Fibroblast of skin of right biceps (primary cell): ENCODE measurements at regions not wholly inside any gene's neighbourhood (a gene's known extent, or its start where the extent isn't known, plus 50 kb on each side); places are given as distances from the start of the nearest gene placed in this dataset.
A peak's percentile ranks its signal among the peaks of the same experiment; 100 is the strongest.
"Not testable (repeated sequence)": the region's sequence is repeated elsewhere in the genome, so short reads cannot be mapped to it uniquely, and the experiment has no call there.

Experiments
- DNase-seq: peaks from one replicate; pipeline ENCODE4 v3.0.0-alpha.2; 2013

DNA sequence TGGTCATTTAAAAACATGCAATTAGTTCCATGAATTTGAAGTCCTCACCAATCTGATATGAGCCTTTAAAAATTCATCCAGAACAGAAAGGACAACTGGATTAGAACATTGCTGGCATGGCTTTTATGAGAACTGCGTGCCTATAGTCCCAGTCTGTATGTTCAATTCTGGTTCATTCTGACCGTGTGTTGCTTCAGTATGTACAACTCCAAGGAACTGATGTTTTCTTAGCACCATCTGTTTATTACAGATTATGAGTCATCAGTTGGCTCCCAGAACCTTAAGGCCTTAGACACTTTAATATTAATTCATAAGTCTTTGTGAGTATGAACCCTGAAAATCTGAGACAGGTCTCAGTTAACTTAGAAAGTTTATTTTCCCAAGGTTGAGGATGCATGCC, 115.0 kb downstream of the CEP44 start:
- peak; percentile 61 for DNase-seq

DNA sequence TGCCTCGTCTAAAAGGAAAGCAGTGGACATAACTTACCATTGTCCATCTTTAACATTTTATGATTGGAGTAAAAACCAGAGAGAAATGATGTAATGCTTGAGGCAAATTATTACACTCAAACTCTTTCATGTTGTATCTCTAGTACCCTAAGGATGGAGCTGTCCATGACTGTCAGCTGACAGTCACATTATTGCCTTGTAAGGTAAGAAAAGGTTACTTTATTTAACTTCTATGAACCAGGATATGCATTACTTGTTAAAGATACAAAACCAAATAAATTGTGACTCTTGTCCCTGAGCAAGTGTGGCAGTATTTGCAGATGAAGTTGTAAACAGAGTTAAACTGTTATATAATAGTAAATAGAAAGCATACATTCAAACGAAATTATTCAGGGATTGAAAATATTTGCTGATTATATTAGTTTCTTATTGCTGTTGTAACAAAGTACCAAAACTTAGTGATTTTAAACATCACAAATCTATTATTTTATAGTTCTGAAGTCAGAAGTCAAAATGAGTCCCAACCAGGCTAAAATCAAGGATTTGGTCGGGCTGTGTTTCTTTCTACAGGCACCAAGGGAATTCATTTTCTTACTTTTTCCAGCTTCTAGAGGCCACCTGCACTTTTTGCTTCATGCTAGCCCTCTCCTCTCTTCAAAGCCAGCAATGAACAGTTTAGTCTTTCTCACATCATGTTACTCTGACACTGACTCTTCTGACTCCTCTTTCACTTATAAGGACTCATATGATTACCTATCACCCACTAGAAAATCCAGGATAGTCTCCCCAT, 113.8 kb downstream of the CEP44 start:
- no peak for DNase-seq

- no peak for DNase-seq
These were observed 112.9 kb downstream of the CEP44 start for GRCh38 chr4:174396599-174397110.

GRCh38 chr4:174394915-174395314, 111.2 kb downstream of the CEP44 start:
- DNase-seq = peak; percentile 66

DNA sequence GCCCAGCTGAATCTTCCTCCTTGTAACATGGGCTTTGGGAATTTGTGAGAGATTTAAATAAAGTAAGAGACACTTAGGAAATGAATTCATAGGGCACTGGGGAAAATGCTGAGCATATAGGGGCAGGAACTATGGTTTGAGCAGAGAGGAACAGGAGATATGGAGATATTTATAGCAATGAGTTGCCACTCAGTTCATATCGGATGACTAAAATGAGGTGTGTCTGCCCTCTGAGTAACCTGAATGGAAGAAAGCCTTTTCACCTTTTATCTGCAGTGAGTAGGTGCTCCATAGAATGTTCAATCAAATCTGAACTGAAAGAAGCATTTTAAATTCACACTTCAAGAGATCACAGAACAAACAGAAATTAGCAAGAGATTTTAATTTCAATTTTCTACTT, 105.7 kb downstream of the CEP44 start:
- DNase-seq = no peak

DNA sequence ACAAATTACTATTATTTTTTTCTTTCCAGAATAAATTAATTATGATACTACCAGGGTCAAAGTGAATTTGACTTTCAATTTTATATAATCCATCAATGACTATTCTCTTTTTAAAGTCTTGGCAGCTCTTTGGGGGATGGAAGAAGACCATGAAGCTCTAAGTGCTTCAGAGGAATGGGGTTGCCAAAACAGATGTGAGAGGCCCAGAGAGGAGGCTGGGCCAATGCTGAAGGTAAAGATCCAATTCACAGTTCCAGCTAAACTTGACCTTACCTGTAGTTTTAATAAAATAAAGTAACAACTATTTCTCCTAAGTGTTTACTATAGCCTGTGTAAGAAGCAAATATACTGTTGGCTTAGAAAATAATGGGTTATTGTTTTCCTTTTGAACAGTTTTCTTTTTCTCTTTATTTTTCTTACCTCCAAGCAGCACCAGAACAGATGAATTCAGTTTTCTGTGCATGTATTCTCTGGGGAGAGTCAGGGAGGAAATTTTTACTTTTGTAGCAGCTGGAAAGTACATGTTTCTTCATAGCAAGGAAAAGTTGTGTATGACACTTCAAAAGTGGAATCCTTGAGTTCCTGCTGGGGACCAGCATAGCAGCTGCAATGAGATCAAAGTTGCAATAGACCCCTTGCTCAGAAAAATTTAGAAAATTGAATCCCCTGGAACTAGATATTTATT, 104.9 kb downstream of the CEP44 start:
- no peak for DNase-seq

DNA sequence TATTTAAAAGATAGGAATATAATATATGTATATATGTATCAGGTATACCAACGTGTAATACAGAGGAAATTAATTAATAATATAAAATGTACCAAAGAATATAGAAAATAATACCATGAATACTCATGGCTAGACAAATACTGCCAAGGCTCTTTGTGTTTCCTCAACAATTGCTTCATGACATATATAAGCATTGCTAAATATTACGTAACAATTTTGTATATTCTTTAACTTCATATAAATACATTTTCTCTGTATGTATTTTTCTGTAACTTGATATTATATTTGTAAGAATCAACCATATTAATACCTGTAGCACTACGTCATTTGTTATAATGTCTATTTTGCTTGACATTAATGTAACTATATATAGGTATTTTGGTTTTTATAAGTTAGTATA, 104.0 kb downstream of the CEP44 start:
- DNase-seq = no peak

DNA sequence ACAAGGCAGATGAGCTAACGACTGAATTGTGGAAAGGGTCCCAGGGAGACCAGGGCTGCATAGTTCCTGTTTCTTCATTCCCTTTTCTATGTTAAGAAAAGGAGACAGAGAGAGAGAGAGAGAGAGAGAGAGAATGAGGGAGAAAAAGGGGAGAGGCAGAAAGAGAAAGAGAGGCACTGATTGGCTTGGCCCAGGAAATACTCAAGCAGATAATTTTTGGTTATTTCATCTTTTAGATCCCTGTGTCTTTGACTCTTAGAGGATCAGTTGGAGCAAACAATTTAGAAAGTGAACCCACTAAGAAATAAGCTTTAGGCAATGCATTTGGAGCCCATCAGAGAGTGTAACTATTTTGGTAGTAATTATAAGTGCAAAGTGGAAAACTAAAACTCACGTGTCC, 103.4 kb downstream of the CEP44 start:
- DNase-seq = no peak

GRCh38 chr4:174383783-174384182, 100.1 kb downstream of the CEP44 start:
- no peak for DNase-seq

- not testable (repeated sequence) for DNase-seq
These were observed 99.4 kb downstream of the CEP44 start for GRCh38 chr4:174382938-174383605.
